ENCODE measurements at regions not wholly inside any gene's neighbourhood (a gene's known extent, or its start where the extent isn't known, plus 50 kb on each side); places are given as distances from the start of the nearest gene placed in this dataset.

DNA sequence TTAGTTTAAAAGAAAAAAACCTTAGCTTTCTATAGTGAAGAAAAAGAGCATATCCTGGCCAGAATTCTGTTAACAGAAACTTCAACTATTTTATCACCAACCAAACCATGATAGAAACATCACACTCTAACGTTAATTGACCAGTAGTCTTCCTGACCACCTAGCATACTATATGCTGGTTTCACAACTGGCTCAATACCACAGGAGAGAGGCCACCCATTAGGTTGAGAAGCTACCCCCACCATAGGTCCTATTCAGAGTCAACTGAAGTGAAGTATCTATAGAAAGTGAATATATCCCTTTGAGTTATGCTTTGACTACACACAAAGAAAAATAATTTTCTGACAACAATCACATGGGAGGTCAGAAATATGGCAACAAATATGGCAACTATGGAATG is 85.2 kb upstream of the STK17B start (continued):
- TF ChIP-seq, protein P1, sequence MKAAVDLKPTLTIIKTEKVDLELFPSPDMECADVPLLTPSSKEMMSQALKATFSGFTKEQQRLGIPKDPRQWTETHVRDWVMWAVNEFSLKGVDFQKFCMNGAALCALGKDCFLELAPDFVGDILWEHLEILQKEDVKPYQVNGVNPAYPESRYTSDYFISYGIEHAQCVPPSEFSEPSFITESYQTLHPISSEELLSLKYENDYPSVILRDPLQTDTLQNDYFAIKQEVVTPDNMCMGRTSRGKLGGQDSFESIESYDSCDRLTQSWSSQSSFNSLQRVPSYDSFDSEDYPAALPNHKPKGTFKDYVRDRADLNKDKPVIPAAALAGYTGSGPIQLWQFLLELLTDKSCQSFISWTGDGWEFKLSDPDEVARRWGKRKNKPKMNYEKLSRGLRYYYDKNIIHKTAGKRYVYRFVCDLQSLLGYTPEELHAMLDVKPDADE (IDR thresholded peaks at IDR 0.05) = no peak
- TF ChIP-seq JUNB (IDR thresholded peaks at IDR 0.05; ENCODE audit: unreplicated experiment) (no peak), ZNF331 (CRISPR knock-in tag; IDR thresholded peaks at IDR 0.05; ENCODE audit: low read depth) (no peak), ZNF114 (CRISPR knock-in tag; IDR thresholded peaks at IDR 0.05) (no peak), NANOG (IDR thresholded peaks at IDR 0.05; ENCODE audit: borderline replicate concordance) (no peak)
- TF ChIP-seq, protein P2, sequence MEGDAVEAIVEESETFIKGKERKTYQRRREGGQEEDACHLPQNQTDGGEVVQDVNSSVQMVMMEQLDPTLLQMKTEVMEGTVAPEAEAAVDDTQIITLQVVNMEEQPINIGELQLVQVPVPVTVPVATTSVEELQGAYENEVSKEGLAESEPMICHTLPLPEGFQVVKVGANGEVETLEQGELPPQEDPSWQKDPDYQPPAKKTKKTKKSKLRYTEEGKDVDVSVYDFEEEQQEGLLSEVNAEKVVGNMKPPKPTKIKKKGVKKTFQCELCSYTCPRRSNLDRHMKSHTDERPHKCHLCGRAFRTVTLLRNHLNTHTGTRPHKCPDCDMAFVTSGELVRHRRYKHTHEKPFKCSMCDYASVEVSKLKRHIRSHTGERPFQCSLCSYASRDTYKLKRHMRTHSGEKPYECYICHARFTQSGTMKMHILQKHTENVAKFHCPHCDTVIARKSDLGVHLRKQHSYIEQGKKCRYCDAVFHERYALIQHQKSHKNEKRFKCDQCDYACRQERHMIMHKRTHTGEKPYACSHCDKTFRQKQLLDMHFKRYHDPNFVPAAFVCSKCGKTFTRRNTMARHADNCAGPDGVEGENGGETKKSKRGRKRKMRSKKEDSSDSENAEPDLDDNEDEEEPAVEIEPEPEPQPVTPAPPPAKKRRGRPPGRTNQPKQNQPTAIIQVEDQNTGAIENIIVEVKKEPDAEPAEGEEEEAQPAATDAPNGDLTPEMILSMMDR (conservative IDR thresholded peaks at IDR 0.05; ENCODE audit: low read depth in 2 of 2) = no peak

DNA sequence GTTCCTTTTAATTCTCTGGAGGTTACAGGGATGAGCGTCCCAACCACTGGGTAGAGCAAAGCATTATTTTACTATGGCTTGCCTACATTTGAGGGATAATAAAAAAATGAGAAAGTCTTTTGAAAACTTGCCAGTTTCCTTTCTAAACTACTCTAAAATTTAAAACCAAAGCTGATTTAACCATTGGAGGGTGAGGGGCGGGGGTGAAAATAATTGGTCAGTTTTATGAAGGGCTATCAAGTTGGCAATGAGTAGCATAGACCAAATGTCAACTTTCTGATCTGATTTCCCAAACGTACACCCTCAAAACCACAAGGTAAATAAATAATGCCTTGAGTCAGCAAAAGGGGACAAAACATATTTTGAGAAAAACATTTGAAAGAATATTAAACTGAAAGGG is 85.7 kb upstream of the STK17B start:
- Histone ChIP-seq H3K36me3 (ENCODE audit: insufficient read depth) (no peaks in the 10 kb centered on the region), H3K27ac (ENCODE audit: low read depth) (no peak overlapping the region), H3K27me3 (ENCODE audit: insufficient read depth) (no peaks in the 10 kb centered on the region), H3K4me3 (no peak overlapping the region), H3K9me2 (ENCODE audit: insufficient read depth) (no peaks in the 10 kb centered on the region), H3K4me2 (no peak overlapping the region), H4K20me1 (replicated peaks; ENCODE audit: insufficient read depth) (no peaks in the 10 kb centered on the region), H3F3A (replicated peaks; ENCODE audit: low read depth) (no peaks in the 10 kb centered on the region), H2AFZ (no peak overlapping the region), H3K4me1 (ENCODE audit: insufficient read depth) (no peaks in the 10 kb centered on the region), H3K79me2 (replicated peaks; ENCODE audit: insufficient read depth) (no peaks in the 10 kb centered on the region)
- ATAC-seq = no peak
- H3K4me1 Mint-ChIP-seq = peaks cover 8% of the 10 kb centered on the region
- no peaks in the 10 kb centered on the region for H3K9me3 Mint-ChIP-seq
- no peak for DNase-seq (ENCODE audit: low spot score)
- H3K27me3 Mint-ChIP-seq (ENCODE audit: insufficient read depth, low read depth, poor library complexity) = peaks cover 2% of the 10 kb centered on the region
- no peak overlapping the region for H3K4me3 Mint-ChIP-seq
- H3K36me3 Mint-ChIP-seq (ENCODE audit: low read depth) = no peaks in the 10 kb centered on the region
- no peak overlapping the region for H3K27ac Mint-ChIP-seq
- TF ChIP-seq JUNB (IDR thresholded peaks at IDR 0.05; ENCODE audit: unreplicated experiment) (no peak), NANOG (IDR thresholded peaks at IDR 0.05; ENCODE audit: borderline replicate concordance) (no peak), CREB1 (CRISPR knock-in tag; IDR thresholded peaks at IDR 0.05; ENCODE audit: low read depth) (no peak), STAT1 (IDR thresholded peaks at IDR 0.05; ENCODE audit: unreplicated experiment) (no peak), ZNF114 (CRISPR knock-in tag; IDR thresholded peaks at IDR 0.05) (no peak), POLR2AphosphoS5 (IDR thresholded peaks at IDR 0.05; ENCODE audit: low read depth) (no peak)
- TF ChIP-seq, protein P3, sequence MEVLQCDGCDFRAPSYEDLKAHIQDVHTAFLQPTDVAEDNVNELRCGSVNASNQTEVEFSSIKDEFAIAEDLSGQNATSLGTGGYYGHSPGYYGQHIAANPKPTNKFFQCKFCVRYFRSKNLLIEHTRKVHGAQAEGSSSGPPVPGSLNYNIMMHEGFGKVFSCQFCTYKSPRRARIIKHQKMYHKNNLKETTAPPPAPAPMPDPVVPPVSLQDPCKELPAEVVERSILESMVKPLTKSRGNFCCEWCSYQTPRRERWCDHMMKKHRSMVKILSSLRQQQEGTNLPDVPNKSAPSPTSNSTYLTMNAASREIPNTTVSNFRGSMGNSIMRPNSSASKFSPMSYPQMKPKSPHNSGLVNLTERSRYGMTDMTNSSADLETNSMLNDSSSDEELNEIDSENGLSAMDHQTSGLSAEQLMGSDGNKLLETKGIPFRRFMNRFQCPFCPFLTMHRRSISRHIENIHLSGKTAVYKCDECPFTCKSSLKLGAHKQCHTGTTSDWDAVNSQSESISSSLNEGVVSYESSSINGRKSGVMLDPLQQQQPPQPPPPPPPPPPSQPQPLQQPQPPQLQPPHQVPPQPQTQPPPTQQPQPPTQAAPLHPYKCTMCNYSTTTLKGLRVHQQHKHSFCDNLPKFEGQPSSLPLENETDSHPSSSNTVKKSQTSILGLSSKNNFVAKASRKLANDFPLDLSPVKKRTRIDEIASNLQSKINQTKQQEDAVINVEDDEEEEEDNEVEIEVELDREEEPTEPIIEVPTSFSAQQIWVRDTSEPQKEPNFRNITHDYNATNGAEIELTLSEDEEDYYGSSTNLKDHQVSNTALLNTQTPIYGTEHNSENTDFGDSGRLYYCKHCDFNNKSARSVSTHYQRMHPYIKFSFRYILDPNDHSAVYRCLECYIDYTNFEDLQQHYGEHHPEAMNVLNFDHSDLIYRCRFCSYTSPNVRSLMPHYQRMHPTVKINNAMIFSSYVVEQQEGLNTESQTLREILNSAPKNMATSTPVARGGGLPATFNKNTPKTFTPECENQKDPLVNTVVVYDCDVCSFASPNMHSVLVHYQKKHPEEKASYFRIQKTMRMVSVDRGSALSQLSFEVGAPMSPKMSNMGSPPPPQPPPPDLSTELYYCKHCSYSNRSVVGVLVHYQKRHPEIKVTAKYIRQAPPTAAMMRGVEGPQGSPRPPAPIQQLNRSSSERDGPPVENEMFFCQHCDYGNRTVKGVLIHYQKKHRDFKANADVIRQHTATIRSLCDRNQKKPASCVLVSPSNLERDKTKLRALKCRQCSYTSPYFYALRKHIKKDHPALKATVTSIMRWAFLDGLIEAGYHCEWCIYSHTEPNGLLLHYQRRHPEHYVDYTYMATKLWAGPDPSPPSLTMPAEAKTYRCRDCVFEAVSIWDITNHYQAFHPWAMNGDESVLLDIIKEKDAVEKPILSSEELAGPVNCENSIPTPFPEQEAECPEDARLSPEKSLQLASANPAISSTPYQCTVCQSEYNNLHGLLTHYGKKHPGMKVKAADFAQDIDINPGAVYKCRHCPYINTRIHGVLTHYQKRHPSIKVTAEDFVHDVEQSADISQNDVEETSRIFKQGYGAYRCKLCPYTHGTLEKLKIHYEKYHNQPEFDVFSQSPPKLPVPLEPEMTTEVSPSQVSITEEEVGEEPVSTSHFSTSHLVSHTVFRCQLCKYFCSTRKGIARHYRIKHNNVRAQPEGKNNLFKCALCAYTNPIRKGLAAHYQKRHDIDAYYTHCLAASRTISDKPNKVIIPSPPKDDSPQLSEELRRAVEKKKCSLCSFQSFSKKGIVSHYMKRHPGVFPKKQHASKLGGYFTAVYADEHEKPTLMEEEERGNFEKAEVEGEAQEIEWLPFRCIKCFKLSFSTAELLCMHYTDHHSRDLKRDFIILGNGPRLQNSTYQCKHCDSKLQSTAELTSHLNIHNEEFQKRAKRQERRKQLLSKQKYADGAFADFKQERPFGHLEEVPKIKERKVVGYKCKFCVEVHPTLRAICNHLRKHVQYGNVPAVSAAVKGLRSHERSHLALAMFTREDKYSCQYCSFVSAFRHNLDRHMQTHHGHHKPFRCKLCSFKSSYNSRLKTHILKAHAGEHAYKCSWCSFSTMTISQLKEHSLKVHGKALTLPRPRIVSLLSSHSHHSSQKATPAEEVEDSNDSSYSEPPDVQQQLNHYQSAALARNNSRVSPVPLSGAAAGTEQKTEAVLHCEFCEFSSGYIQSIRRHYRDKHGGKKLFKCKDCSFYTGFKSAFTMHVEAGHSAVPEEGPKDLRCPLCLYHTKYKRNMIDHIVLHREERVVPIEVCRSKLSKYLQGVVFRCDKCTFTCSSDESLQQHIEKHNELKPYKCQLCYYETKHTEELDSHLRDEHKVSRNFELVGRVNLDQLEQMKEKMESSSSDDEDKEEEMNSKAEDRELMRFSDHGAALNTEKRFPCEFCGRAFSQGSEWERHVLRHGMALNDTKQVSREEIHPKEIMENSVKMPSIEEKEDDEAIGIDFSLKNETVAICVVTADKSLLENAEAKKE (CRISPR knock-in tag; IDR thresholded peaks at IDR 0.05) = no peak
- TF ChIP-seq, protein P2 (conservative IDR thresholded peaks at IDR 0.05; ENCODE audit: low read depth in 2 of 2) = no peak
- TF ChIP-seq, protein P1 (IDR thresholded peaks at IDR 0.05) = no peak

Measured in GM23338 (cell line).